ENCODE measurements at regions not wholly inside any gene's neighbourhood (a gene's known extent, or its start where the extent isn't known, plus 50 kb on each side); places are given as distances from the start of the nearest gene placed in this dataset.

DNA sequence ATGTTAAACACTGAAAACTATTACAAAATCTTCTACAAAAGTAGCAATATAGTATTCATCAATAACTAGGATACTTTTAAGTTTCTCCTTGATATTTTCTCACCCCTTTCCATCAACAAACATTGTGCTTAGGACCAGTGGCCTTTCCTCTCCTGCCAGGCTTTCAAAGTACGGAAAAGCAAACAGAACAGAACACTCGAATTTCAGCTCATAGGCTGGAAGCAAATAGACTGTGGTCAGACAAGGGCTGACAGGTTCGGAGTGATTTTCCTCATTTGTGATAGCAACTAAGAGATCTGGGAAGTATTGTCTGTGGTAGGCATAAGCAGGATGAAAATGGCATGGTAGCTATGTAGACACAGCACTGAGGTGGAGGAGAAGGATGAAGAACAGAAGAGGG lies 68.6 kb upstream of the SORBS2 start:
- ChIA-PET POLR2A (no interaction called here), CTCF (no interaction called here)
- Histone ChIP-seq H3K27ac (ENCODE audit: extremely low read depth, low read depth, low read length) (no peak overlapping the region), H3K36me3 (ENCODE audit: control insufficient read depth in 2 of 2, insufficient read depth in 1 of 2, low read length in 2 of 2) (no peaks in the 10 kb centered on the region), H3K4me1 (ENCODE audit: control insufficient read depth, insufficient read depth, low read length) (no peaks in the 10 kb centered on the region), H3K4me3 (ENCODE audit: low read depth, low read length) (no peak overlapping the region), H3K9me3 (ENCODE audit: control insufficient read depth, insufficient read depth, low read depth, low read length) (no peaks in the 10 kb centered on the region)
- TF ChIP-seq ZNF169 (tag by site-specific recombination; IDR thresholded peaks at IDR 0.05) (no peak), ZNF416 (tag by site-specific recombination; IDR thresholded peaks at IDR 0.05) (no peak), ZFP69B (tag by site-specific recombination; IDR thresholded peaks at IDR 0.05) (no peak), ZNF544 (tag by site-specific recombination; IDR thresholded peaks at IDR 0.05) (no peak), ZNF202 (tag by site-specific recombination; IDR thresholded peaks at IDR 0.05; ENCODE audit: borderline replicate concordance) (no peak), ZNF747 (tag by site-specific recombination; IDR thresholded peaks at IDR 0.05) (no peak), ZBTB20 (tag by site-specific recombination; IDR thresholded peaks at IDR 0.05) (no peak), ZNF266 (tag by site-specific recombination; IDR thresholded peaks at IDR 0.05; ENCODE audit: low read depth) (no peak)
- TF ChIP-seq, protein P1, sequence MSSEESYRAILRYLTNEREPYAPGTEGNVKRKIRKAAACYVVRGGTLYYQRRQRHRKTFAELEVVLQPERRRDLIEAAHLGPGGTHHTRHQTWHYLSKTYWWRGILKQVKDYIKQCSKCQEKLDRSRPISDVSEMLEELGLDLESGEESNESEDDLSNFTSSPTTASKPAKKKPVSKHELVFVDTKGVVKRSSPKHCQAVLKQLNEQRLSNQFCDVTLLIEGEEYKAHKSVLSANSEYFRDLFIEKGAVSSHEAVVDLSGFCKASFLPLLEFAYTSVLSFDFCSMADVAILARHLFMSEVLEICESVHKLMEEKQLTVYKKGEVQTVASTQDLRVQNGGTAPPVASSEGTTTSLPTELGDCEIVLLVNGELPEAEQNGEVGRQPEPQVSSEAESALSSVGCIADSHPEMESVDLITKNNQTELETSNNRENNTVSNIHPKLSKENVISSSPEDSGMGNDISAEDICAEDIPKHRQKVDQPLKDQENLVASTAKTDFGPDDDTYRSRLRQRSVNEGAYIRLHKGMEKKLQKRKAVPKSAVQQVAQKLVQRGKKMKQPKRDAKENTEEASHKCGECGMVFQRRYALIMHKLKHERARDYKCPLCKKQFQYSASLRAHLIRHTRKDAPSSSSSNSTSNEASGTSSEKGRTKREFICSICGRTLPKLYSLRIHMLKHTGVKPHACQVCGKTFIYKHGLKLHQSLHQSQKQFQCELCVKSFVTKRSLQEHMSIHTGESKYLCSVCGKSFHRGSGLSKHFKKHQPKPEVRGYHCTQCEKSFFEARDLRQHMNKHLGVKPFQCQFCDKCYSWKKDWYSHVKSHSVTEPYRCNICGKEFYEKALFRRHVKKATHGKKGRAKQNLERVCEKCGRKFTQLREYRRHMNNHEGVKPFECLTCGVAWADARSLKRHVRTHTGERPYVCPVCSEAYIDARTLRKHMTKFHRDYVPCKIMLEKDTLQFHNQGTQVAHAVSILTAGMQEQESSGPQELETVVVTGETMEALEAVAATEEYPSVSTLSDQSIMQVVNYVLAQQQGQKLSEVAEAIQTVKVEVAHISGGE (tag by site-specific recombination; conservative IDR thresholded peaks at IDR 0.05; ENCODE audit: low read depth) = no peak

DNA sequence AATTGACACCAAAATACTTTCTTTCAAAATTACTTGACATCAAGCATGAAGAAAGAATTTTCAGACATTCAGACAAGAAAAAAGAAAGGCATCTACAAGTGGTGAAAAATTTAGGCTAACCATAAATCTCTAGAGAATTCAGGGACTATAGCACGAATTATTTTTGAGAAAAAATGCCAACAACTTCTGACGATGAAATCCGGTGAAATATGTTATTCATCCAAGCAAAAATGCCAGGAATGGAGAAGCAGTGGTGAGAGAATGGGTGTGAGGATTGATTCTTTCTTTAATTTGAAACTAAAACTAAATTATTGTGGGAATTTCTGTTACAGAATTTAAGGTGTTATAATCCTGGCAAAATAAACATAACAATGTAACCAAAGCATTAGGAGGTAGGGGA lies 69.4 kb upstream of the SORBS2 start:
- CTCF ChIA-PET = no interaction called here
- Histone ChIP-seq H3K4me3 (ENCODE audit: low read depth, low read length) (no peak overlapping the region), H3K4me1 (ENCODE audit: control insufficient read depth, insufficient read depth, low read length) (no peaks in the 10 kb centered on the region), H3K9me3 (ENCODE audit: control insufficient read depth, insufficient read depth, low read depth, low read length) (no peaks in the 10 kb centered on the region), H3K27ac (ENCODE audit: extremely low read depth, low read depth, low read length) (no peak overlapping the region), H3K36me3 (ENCODE audit: control insufficient read depth in 2 of 2, insufficient read depth in 1 of 2, low read length in 2 of 2) (no peaks in the 10 kb centered on the region)
- POLR2A ChIA-PET = no interaction called here
- TF ChIP-seq ZNF37A (tag by site-specific recombination; IDR thresholded peaks at IDR 0.05) (no peak), ZNF2 (tag by site-specific recombination; IDR thresholded peaks at IDR 0.05) (no peak), ZNF416 (tag by site-specific recombination; IDR thresholded peaks at IDR 0.05) (no peak), ZNF426 (tag by site-specific recombination; IDR thresholded peaks at IDR 0.05) (no peak), ZNF202 (tag by site-specific recombination; IDR thresholded peaks at IDR 0.05; ENCODE audit: borderline replicate concordance) (no peak), ZNF174 (tag by site-specific recombination; IDR thresholded peaks at IDR 0.05) (no peak), ZBTB48 (tag by site-specific recombination; IDR thresholded peaks at IDR 0.05) (no peak), ZEB2 (tag by site-specific recombination; IDR thresholded peaks at IDR 0.05) (no peak), ZNF791 (tag by site-specific recombination; IDR thresholded peaks at IDR 0.05) (no peak), ZNF140 (tag by site-specific recombination; IDR thresholded peaks at IDR 0.05) (no peak), SP7 (tag by site-specific recombination; IDR thresholded peaks at IDR 0.05) (no peak), ZNF16 (tag by site-specific recombination; IDR thresholded peaks at IDR 0.05; ENCODE audit: low read depth) (no peak)
- TF ChIP-seq, protein P2, sequence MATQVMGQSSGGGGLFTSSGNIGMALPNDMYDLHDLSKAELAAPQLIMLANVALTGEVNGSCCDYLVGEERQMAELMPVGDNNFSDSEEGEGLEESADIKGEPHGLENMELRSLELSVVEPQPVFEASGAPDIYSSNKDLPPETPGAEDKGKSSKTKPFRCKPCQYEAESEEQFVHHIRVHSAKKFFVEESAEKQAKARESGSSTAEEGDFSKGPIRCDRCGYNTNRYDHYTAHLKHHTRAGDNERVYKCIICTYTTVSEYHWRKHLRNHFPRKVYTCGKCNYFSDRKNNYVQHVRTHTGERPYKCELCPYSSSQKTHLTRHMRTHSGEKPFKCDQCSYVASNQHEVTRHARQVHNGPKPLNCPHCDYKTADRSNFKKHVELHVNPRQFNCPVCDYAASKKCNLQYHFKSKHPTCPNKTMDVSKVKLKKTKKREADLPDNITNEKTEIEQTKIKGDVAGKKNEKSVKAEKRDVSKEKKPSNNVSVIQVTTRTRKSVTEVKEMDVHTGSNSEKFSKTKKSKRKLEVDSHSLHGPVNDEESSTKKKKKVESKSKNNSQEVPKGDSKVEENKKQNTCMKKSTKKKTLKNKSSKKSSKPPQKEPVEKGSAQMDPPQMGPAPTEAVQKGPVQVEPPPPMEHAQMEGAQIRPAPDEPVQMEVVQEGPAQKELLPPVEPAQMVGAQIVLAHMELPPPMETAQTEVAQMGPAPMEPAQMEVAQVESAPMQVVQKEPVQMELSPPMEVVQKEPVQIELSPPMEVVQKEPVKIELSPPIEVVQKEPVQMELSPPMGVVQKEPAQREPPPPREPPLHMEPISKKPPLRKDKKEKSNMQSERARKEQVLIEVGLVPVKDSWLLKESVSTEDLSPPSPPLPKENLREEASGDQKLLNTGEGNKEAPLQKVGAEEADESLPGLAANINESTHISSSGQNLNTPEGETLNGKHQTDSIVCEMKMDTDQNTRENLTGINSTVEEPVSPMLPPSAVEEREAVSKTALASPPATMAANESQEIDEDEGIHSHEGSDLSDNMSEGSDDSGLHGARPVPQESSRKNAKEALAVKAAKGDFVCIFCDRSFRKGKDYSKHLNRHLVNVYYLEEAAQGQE (tag by site-specific recombination; IDR thresholded peaks at IDR 0.05) = no peak
- TF ChIP-seq, protein P3, sequence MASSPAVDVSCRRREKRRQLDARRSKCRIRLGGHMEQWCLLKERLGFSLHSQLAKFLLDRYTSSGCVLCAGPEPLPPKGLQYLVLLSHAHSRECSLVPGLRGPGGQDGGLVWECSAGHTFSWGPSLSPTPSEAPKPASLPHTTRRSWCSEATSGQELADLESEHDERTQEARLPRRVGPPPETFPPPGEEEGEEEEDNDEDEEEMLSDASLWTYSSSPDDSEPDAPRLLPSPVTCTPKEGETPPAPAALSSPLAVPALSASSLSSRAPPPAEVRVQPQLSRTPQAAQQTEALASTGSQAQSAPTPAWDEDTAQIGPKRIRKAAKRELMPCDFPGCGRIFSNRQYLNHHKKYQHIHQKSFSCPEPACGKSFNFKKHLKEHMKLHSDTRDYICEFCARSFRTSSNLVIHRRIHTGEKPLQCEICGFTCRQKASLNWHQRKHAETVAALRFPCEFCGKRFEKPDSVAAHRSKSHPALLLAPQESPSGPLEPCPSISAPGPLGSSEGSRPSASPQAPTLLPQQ (tag by site-specific recombination; IDR thresholded peaks at IDR 0.05) = no peak
- TF ChIP-seq, protein P4, sequence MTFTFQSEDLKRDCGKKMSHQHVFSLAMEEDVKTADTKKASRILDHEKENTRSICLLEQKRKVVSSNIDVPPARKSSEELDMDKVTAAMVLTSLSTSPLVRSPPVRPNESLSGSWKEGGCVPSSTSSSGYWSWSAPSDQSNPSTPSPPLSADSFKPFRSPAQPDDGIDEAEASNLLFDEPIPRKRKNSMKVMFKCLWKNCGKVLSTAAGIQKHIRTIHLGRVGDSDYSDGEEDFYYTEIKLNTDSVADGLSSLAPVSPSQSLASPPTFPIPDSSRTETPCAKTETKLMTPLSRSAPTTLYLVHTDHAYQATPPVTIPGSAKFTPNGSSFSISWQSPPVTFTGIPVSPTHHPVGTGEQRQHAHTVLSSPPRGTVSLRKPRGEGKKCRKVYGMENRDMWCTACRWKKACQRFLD (tag by site-specific recombination; IDR thresholded peaks at IDR 0.05) = no peak
- TF ChIP-seq, protein P5, sequence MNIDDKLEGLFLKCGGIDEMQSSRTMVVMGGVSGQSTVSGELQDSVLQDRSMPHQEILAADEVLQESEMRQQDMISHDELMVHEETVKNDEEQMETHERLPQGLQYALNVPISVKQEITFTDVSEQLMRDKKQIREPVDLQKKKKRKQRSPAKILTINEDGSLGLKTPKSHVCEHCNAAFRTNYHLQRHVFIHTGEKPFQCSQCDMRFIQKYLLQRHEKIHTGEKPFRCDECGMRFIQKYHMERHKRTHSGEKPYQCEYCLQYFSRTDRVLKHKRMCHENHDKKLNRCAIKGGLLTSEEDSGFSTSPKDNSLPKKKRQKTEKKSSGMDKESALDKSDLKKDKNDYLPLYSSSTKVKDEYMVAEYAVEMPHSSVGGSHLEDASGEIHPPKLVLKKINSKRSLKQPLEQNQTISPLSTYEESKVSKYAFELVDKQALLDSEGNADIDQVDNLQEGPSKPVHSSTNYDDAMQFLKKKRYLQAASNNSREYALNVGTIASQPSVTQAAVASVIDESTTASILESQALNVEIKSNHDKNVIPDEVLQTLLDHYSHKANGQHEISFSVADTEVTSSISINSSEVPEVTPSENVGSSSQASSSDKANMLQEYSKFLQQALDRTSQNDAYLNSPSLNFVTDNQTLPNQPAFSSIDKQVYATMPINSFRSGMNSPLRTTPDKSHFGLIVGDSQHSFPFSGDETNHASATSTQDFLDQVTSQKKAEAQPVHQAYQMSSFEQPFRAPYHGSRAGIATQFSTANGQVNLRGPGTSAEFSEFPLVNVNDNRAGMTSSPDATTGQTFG (tag by site-specific recombination; IDR thresholded peaks at IDR 0.05; ENCODE audit: borderline replicate concordance) = no peak
